Gastrocnemius medialis (tissue), 4 donors: ENCODE measurements at regions not wholly inside any gene's neighbourhood (a gene's known extent, or its start where the extent isn't known, plus 50 kb on each side); places are given as distances from the start of the nearest gene placed in this dataset.

Experiments
- CTCF ChIP-seq, 5 experiments: fragments of 450-650 bp in 3 of 5; fragments of 200-600 bp in 2 of 5; sonication (generic) in 2 of 5; IDR thresholded peaks in 4 of 5; conservative IDR thresholded peaks in 1 of 5; 1 replicate in 4 of 5; 2 replicates in 1 of 5; pipeline ENCODE4 v1.5.1; 2016 to 2019; ENCODE audit warnings: antibody characterized with exemption in 5 of 5, mild to moderate bottlenecking in 3 of 5, moderate library complexity in 3 of 5
- POLR2A ChIP-seq, 2 donors: fragments of 450-650 bp; IDR thresholded peaks; one replicate each; pipeline ENCODE4 v1.6.1; 2017; ENCODE audit warnings: antibody characterized with exemption in 2 of 2, mild to moderate bottlenecking in 2 of 2, moderate library complexity in 2 of 2

GRCh38 chr2:101624706-101625332 lies 72.7 kb upstream of the MAP4K4 start:
- TF ChIP-seq CTCF (IDR thresholded peaks at IDR 0.05 in 4 of 5, conservative IDR thresholded peaks at IDR 0.05 in 1 of 5): no peak
- TF ChIP-seq POLR2A (IDR thresholded peaks at IDR 0.05): no peak
